H9 (cell line): ENCODE measurements at regions not wholly inside any gene's neighbourhood (a gene's known extent, or its start where the extent isn't known, plus 50 kb on each side); places are given as distances from the start of the nearest gene placed in this dataset.

ENCODE experiments used
- DNase-seq: peaks from one replicate; pipeline ENCODE4 v3.0.0-alpha.2; 2017
- H2AFZ ChIP-seq: one replicate; pipeline ENCODE4 v1.6.1; 2013; ENCODE audit warnings: mild to moderate bottlenecking, low read length, control low read depth, moderate library complexity
- H2AK5ac ChIP-seq: 2 replicates; pipeline ENCODE4 v1.6.1; 2013; ENCODE audit warnings: low read length, control low read depth, mixed read lengths; ENCODE audit not compliant: insufficient read length
- H2BK120ac ChIP-seq: one replicate; pipeline ENCODE4 v1.6.1; 2013; ENCODE audit warnings: low read depth, mild to moderate bottlenecking, low read length, control low read depth, inconsistent platforms; ENCODE audit not compliant: poor library complexity, severe bottlenecking
- H2BK12ac ChIP-seq: 2 replicates; pipeline ENCODE4 v1.6.1; 2013; ENCODE audit warnings: low read length, control low read depth, mixed read lengths, low read depth; ENCODE audit not compliant: insufficient read length
- H2BK15ac ChIP-seq: 2 replicates; pipeline ENCODE4 v1.6.1; 2013; ENCODE audit warnings: low read depth, low read length, control low read depth
- H2BK20ac ChIP-seq: one replicate; pipeline ENCODE4 v1.6.1; 2013; ENCODE audit warnings: low read depth, mild to moderate bottlenecking, low read length, control low read depth, inconsistent platforms; ENCODE audit not compliant: poor library complexity, severe bottlenecking
- H2BK5ac ChIP-seq: 2 replicates; pipeline ENCODE4 v1.6.1; 2013; ENCODE audit warnings: low read length, control low read depth, mixed read lengths; ENCODE audit not compliant: insufficient read length
- H3K14ac ChIP-seq: 2 replicates; pipeline ENCODE4 v1.6.1; 2013; ENCODE audit warnings: low read length, control low read depth; ENCODE audit not compliant: insufficient read depth
- H3K18ac ChIP-seq: 2 replicates; pipeline ENCODE4 v1.6.1; 2013; ENCODE audit warnings: low read depth, mild to moderate bottlenecking, mixed read lengths, low read length, control low read depth; ENCODE audit not compliant: insufficient read length
- H3K23ac ChIP-seq: 2 replicates; pipeline ENCODE4 v1.6.1; 2013; ENCODE audit warnings: low read length, control low read depth, mixed read lengths, low read depth; ENCODE audit not compliant: insufficient read length
- H3K23me2 ChIP-seq: 2 replicates; pipeline ENCODE4 v1.6.1; 2013; ENCODE audit warnings: low read depth, mild to moderate bottlenecking, mixed read lengths, low read length, control low read depth; ENCODE audit not compliant: insufficient read length, poor library complexity, severe bottlenecking
- H3K27ac ChIP-seq: 2 replicates; pipeline ENCODE4 v1.5.1; 2013; ENCODE audit warnings: low read length, control low read depth, mixed read lengths, low read depth; ENCODE audit not compliant: insufficient read length
- H3K27me3 ChIP-seq: 2 replicates; pipeline ENCODE4 v1.6.1; 2013; ENCODE audit warnings: low read length, control low read depth, inconsistent platforms; ENCODE audit not compliant: insufficient read depth
- H3K4ac ChIP-seq: 2 replicates; pipeline ENCODE4 v1.6.1; 2013; ENCODE audit warnings: low read depth, mild to moderate bottlenecking, control low read depth, inconsistent platforms, low read length, moderate library complexity
- H3K4me1 ChIP-seq: 2 replicates; pipeline ENCODE4 v1.6.1; 2013; ENCODE audit warnings: low read length, control low read depth, inconsistent platforms; ENCODE audit not compliant: insufficient read depth
- H3K4me2 ChIP-seq: 2 replicates; pipeline ENCODE4 v1.6.1; 2013; ENCODE audit warnings: low read length, control low read depth, mixed read lengths; ENCODE audit not compliant: insufficient read length, insufficient read depth
- H3K56ac ChIP-seq: 2 replicates; pipeline ENCODE4 v1.6.1; 2013; ENCODE audit warnings: low read depth, mild to moderate bottlenecking, mixed read lengths, low read length, control low read depth; ENCODE audit not compliant: insufficient read length
- H3K79me1 ChIP-seq: 2 replicates; pipeline ENCODE4 v1.6.1; 2013; ENCODE audit warnings: low read depth, mild to moderate bottlenecking, moderate library complexity, low read length, control low read depth, inconsistent platforms; ENCODE audit not compliant: insufficient read depth, poor library complexity, severe bottlenecking
- H3K79me2 ChIP-seq: 2 replicates; pipeline ENCODE4 v1.6.1; 2013; ENCODE audit warnings: low read length, control low read depth, inconsistent platforms; ENCODE audit not compliant: insufficient read depth
- H3K9ac ChIP-seq: 2 replicates; pipeline ENCODE4 v1.6.1; 2013; ENCODE audit warnings: low read length, control low read depth, mixed read lengths; ENCODE audit not compliant: insufficient read length; ENCODE audit errors: extremely low read depth
- H3K9me3 ChIP-seq: one replicate; pipeline ENCODE4 v1.6.1; 2013; ENCODE audit warnings: low read depth, low read length, inconsistent platforms; ENCODE audit not compliant: control insufficient read depth
- H3T11ph ChIP-seq: one replicate; pipeline ENCODE4 v1.6.1; 2013; ENCODE audit warnings: mild to moderate bottlenecking, low read length, control low read depth, inconsistent platforms
- H4K20me1 ChIP-seq: one replicate; pipeline ENCODE4 v1.6.1; 2013; ENCODE audit not compliant: control insufficient read depth, insufficient read length, insufficient read depth
- H4K5ac ChIP-seq: 2 replicates; pipeline ENCODE4 v1.6.1; 2013; ENCODE audit warnings: low read depth, mild to moderate bottlenecking, mixed read lengths, low read length, control low read depth; ENCODE audit not compliant: insufficient read length
- H4K8ac ChIP-seq: replicated peaks from 2 replicates; pipeline ENCODE4 v1.6.1; 2013; ENCODE audit warnings: low read length, control low read depth, mixed read lengths, low read depth; ENCODE audit not compliant: insufficient read length
- H4K91ac ChIP-seq: 2 replicates; pipeline ENCODE4 v1.6.1; 2013; ENCODE audit warnings: low read depth, mild to moderate bottlenecking, moderate library complexity, mixed read lengths, low read length, control low read depth; ENCODE audit not compliant: insufficient read length
- H3K27ac Mint-ChIP-seq, 3 experiments: 2 replicates in 2 of 3; 3 replicates in 1 of 3; pipeline ENCODE4 v1.8.0; 2020 to 2021; ENCODE audit warnings: mixed read lengths in 3 of 3, mild to moderate bottlenecking in 1 of 3, moderate library complexity in 1 of 3
- H3K27me3 Mint-ChIP-seq: 2 replicates; pipeline ENCODE4 v1.8.0; 2021; ENCODE audit warnings: low read depth, mild to moderate bottlenecking, moderate library complexity, mixed read lengths
- H3K36me3 Mint-ChIP-seq, 3 experiments: 2 replicates in 2 of 3; 3 replicates in 1 of 3; pipeline ENCODE4 v1.8.0; 2020 to 2021; ENCODE audit warnings: low read depth in 3 of 3, mixed read lengths in 3 of 3; ENCODE audit not compliant: insufficient read depth in 1 of 3
- H3K4me1 Mint-ChIP-seq, 2 experiments: 2 replicates each; pipeline ENCODE4 v1.8.0; 2020; ENCODE audit warnings: mixed read lengths in 2 of 2
- H3K4me3 Mint-ChIP-seq, 2 experiments: 2 replicates in 1 of 2; 3 replicates in 1 of 2; pipeline ENCODE4 v1.8.0; 2020 to 2021; ENCODE audit warnings: mild to moderate bottlenecking in 2 of 2, mixed read lengths in 2 of 2, moderate library complexity in 1 of 2
- H3K9me3 Mint-ChIP-seq, 2 experiments: 2 replicates in 1 of 2; 3 replicates in 1 of 2; pipeline ENCODE4 v1.8.0; 2020; ENCODE audit warnings: mild to moderate bottlenecking in 2 of 2, mixed read lengths in 2 of 2, moderate library complexity in 1 of 2
- WGBS: extraction: QIAGEN DNeasy Blood & Tissue Kit; methylation state at CpG from one replicate; pipeline ENCODE4 v1.1.7; 2013; ENCODE audit warnings: missing lambda C conversion rate, low lambda C conversion rate, mixed read lengths; ENCODE audit not compliant: insufficient read length; ENCODE audit errors: extremely low coverage; 5-methylcytosine and 5-hydroxymethylcytosine counted together
- TF ChIP-seq, protein P1 (sequence below): fragments of 200-600 bp; sonication (generic); conservative IDR thresholded peaks from 3 replicates; pipeline ENCODE4 v1.8.0; 2021; ENCODE audit warnings: antibody characterized with exemption, mild to moderate bottlenecking

GRCh38 chr2:164439885-164440284 lies 181.4 kb downstream of the GRB14 start:
- Histone ChIP-seq H2AFZ (no peak overlapping the region), H3K18ac (no peak overlapping the region), H2AK5ac (no peak overlapping the region), H3K27ac (no peak overlapping the region), H4K20me1 (no peaks in the 10 kb centered on the region), H2BK120ac (no peak overlapping the region), H3K14ac (no peak overlapping the region), H3K9me3 (no peaks in the 10 kb centered on the region), H4K5ac (no peak overlapping the region), H3K9ac (no peak overlapping the region), H3K79me2 (no peaks in the 10 kb centered on the region), H4K91ac (no peak overlapping the region), H3K79me1 (no peaks in the 10 kb centered on the region), H2BK5ac (no peak overlapping the region), H4K8ac (no peak overlapping the region), H3T11ph (no peak overlapping the region), H3K23ac (no peak overlapping the region), H2BK12ac (no peak overlapping the region), H3K23me2 (no peaks in the 10 kb centered on the region), H3K4me1 (no peaks in the 10 kb centered on the region), H3K4me2 (no peak overlapping the region), H3K4ac (no peak overlapping the region), H2BK15ac (no peak overlapping the region), H2BK20ac (no peak overlapping the region), H3K56ac (no peak overlapping the region), H3K27me3 (no peaks in the 10 kb centered on the region)
- no peaks in the 10 kb centered on the region for H3K27me3 Mint-ChIP-seq
- no CpG with 5 or more reads among the region's 3 CpGs for WGBS
- peaks cover 5% of the 10 kb centered on the region in 2 experiments; a peak in 3 of 4 replicates for H3K4me1 Mint-ChIP-seq
- H3K9me3 Mint-ChIP-seq: no peaks in the 10 kb centered on the region
- no peak for DNase-seq
- TF ChIP-seq, protein P1, sequence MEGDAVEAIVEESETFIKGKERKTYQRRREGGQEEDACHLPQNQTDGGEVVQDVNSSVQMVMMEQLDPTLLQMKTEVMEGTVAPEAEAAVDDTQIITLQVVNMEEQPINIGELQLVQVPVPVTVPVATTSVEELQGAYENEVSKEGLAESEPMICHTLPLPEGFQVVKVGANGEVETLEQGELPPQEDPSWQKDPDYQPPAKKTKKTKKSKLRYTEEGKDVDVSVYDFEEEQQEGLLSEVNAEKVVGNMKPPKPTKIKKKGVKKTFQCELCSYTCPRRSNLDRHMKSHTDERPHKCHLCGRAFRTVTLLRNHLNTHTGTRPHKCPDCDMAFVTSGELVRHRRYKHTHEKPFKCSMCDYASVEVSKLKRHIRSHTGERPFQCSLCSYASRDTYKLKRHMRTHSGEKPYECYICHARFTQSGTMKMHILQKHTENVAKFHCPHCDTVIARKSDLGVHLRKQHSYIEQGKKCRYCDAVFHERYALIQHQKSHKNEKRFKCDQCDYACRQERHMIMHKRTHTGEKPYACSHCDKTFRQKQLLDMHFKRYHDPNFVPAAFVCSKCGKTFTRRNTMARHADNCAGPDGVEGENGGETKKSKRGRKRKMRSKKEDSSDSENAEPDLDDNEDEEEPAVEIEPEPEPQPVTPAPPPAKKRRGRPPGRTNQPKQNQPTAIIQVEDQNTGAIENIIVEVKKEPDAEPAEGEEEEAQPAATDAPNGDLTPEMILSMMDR: no peak
- H3K27ac Mint-ChIP-seq: no peak overlapping the region
- H3K36me3 Mint-ChIP-seq: no peaks in the 10 kb centered on the region
- no peak overlapping the region for H3K4me3 Mint-ChIP-seq
